Natural killer cell (primary cell): ENCODE measurements at regions not wholly inside any gene's neighbourhood (a gene's known extent, or its start where the extent isn't known, plus 50 kb on each side); places are given as distances from the start of the nearest gene placed in this dataset.

Experiments
- ATAC-seq, 3 donors: fragments of 150-1000 bp in 2 of 3; fragments of 200-7000 bp in 1 of 3; cut with Tn5 transposase; 1 replicate in 1 of 3; 2 replicates in 2 of 3; pipeline ENCODE4 v1.10.0; 2021; ENCODE audit warnings: mild to moderate bottlenecking in 2 of 3, moderate library complexity in 2 of 3
- DNase-seq, 2 donors: peaks; one replicate each; pipeline versions ENCODE4 v3.0.0 to v3.0.0-alpha.2; 2013 to 2021; ENCODE audit warnings: mixed read lengths in 1 of 2
- H3K27ac ChIP-seq: one replicate; pipeline ENCODE4 v1.5.1; 2013; ENCODE audit warnings: mild to moderate bottlenecking, low read length
- H3K27me3 ChIP-seq: one replicate; pipeline ENCODE4 v1.6.1; 2013; ENCODE audit warnings: low read length; ENCODE audit not compliant: control insufficient read depth, insufficient read depth
- H3K36me3 ChIP-seq: one replicate; pipeline ENCODE4 v1.6.1; 2013; ENCODE audit warnings: low read length; ENCODE audit not compliant: control insufficient read depth, insufficient read depth
- H3K4me1 ChIP-seq: one replicate; pipeline ENCODE4 v1.6.1; 2013; ENCODE audit warnings: low read length; ENCODE audit not compliant: control insufficient read depth, insufficient read depth
- H3K4me3 ChIP-seq: one replicate; pipeline ENCODE4 v1.5.1; 2013; ENCODE audit warnings: low read length
- H3K9me3 ChIP-seq: one replicate; pipeline ENCODE4 v1.6.1; 2013; ENCODE audit warnings: low read length; ENCODE audit not compliant: control insufficient read depth, insufficient read depth
- H3K27ac Mint-ChIP-seq, 2 donors: one replicate each; pipeline ENCODE4 v1.8.0; 2022; ENCODE audit warnings: mild to moderate bottlenecking in 2 of 2, mixed read lengths in 2 of 2, moderate library complexity in 1 of 2
- H3K27me3 Mint-ChIP-seq, 2 donors: one replicate each; pipeline ENCODE4 v1.8.0; 2022; ENCODE audit warnings: low read depth in 2 of 2, mixed read lengths in 2 of 2
- H3K36me3 Mint-ChIP-seq: one replicate; pipeline ENCODE4 v1.8.0; 2022; ENCODE audit warnings: mixed read lengths
- H3K4me1 Mint-ChIP-seq, 2 donors: one replicate each; pipeline ENCODE4 v1.8.0; 2022; ENCODE audit warnings: mixed read lengths in 2 of 2
- H3K4me3 Mint-ChIP-seq: one replicate; pipeline ENCODE4 v1.8.0; 2022; ENCODE audit warnings: mild to moderate bottlenecking, moderate library complexity, mixed read lengths
- H3K9me3 Mint-ChIP-seq, 2 donors: one replicate each; pipeline ENCODE4 v1.8.0; 2022; ENCODE audit warnings: mixed read lengths in 2 of 2
- CTCF ChIP-seq: fragments of 200-600 bp; IDR thresholded peaks from one replicate; pipeline ENCODE4 v1.8.0; 2022; ENCODE audit warnings: antibody characterized with exemption
- WGBS: methylation state at CpG from one replicate; pipeline ENCODE4 v1.1.7; 2013; ENCODE audit warnings: missing lambda C conversion rate; ENCODE audit not compliant: insufficient coverage; 5-methylcytosine and 5-hydroxymethylcytosine counted together
- intact Hi-C: fragments of 100-400 bp; cut with micrococcal nuclease; formaldehyde crosslinking; loops from one replicate; pipeline ENCODE4 v1.14.2; 2022

GRCh38 chr18:23331091-23331920, 121.8 kb upstream of the RIOK3 start:
- no peak overlapping the region for H3K27ac ChIP-seq
- H3K9me3 Mint-ChIP-seq = no peaks in the 10 kb centered on the region
- no peak overlapping the region for H3K4me3 ChIP-seq
- no peaks in the 10 kb centered on the region for H3K27me3 ChIP-seq
- intact Hi-C loops = no loop called here
- no peak for DNase-seq
- no peaks in the 10 kb centered on the region for H3K36me3 ChIP-seq
- H3K4me1 Mint-ChIP-seq = no peaks in the 10 kb centered on the region
- TF ChIP-seq CTCF = no peak
- H3K27me3 Mint-ChIP-seq = no peaks in the 10 kb centered on the region
- H3K4me3 Mint-ChIP-seq = no peak overlapping the region
- WGBS = 96% methylated on average over 22 of the region's 22 CpGs
- H3K27ac Mint-ChIP-seq = no peak overlapping the region
- H3K9me3 ChIP-seq = no peaks in the 10 kb centered on the region
- no peaks in the 10 kb centered on the region for H3K36me3 Mint-ChIP-seq
- H3K4me1 ChIP-seq = peaks cover 4% of the 10 kb centered on the region
- no peak for ATAC-seq

GRCh38 chr18:23332356-23332755, 120.7 kb upstream of the RIOK3 start:
- ATAC-seq (no peak), DNase-seq (no peak)
- Mint-ChIP-seq H3K9me3 (no peaks in the 10 kb centered on the region), H3K27me3 (no peaks in the 10 kb centered on the region), H3K4me1 (no peaks in the 10 kb centered on the region), H3K4me3 (no peak overlapping the region), H3K27ac (no peak overlapping the region), H3K36me3 (no peaks in the 10 kb centered on the region)
- WGBS = no CpG with 5 or more reads among the region's 2 CpGs
- Histone ChIP-seq H3K27ac (no peak overlapping the region), H3K9me3 (no peaks in the 10 kb centered on the region), H3K27me3 (no peaks in the 10 kb centered on the region), H3K36me3 (no peaks in the 10 kb centered on the region), H3K4me1 (peaks cover 4% of the 10 kb centered on the region), H3K4me3 (no peak overlapping the region)
- intact Hi-C loops = no loop called here
- no peak for TF ChIP-seq CTCF

- intact Hi-C loops = no loop called here
- WGBS = 0% methylated on average over 1 of the region's 2 CpGs
- H3K9me3 ChIP-seq = no peaks in the 10 kb centered on the region
- H3K27ac ChIP-seq = no peak overlapping the region
- ATAC-seq (no peak), DNase-seq (no peak)
- H3K27me3 ChIP-seq = no peaks in the 10 kb centered on the region
- no peak for TF ChIP-seq CTCF
- no peaks in the 10 kb centered on the region for H3K27me3 Mint-ChIP-seq
- no peaks in the 10 kb centered on the region for H3K4me1 Mint-ChIP-seq
- no peaks in the 10 kb centered on the region for H3K36me3 ChIP-seq
- peaks cover 4% of the 10 kb centered on the region for H3K4me1 ChIP-seq
- no peak overlapping the region for H3K4me3 ChIP-seq
- no peak overlapping the region for H3K4me3 Mint-ChIP-seq
- H3K9me3 Mint-ChIP-seq = no peaks in the 10 kb centered on the region
- H3K36me3 Mint-ChIP-seq = no peaks in the 10 kb centered on the region
- H3K27ac Mint-ChIP-seq = no peak overlapping the region
Measured at GRCh38 chr18:23333827-23334226, 119.3 kb upstream of the RIOK3 start.

- H3K4me1 Mint-ChIP-seq = no peaks in the 10 kb centered on the region
- 95% methylated on average over 13 of the region's 13 CpGs for WGBS
- no peak for TF ChIP-seq CTCF
- Histone ChIP-seq H3K4me3 (no peak overlapping the region), H3K36me3 (no peaks in the 10 kb centered on the region), H3K27ac (no peak overlapping the region), H3K4me1 (peaks cover 4% of the 10 kb centered on the region), H3K27me3 (no peaks in the 10 kb centered on the region), H3K9me3 (no peaks in the 10 kb centered on the region)
- no peak for ATAC-seq
- DNase-seq = no peak
- no peak overlapping the region for H3K4me3 Mint-ChIP-seq
- no peak overlapping the region for H3K27ac Mint-ChIP-seq
- no peaks in the 10 kb centered on the region for H3K27me3 Mint-ChIP-seq
- no peaks in the 10 kb centered on the region for H3K9me3 Mint-ChIP-seq
- H3K36me3 Mint-ChIP-seq = no peaks in the 10 kb centered on the region
- intact Hi-C loops = no loop called here
Measured at GRCh38 chr18:23334569-23334968, 118.5 kb upstream of the RIOK3 start.
